IMR-90 (cell line): ENCODE measurements at regions not wholly inside any gene's neighbourhood (a gene's known extent, or its start where the extent isn't known, plus 50 kb on each side); places are given as distances from the start of the nearest gene placed in this dataset.
A peak's percentile ranks its signal among the peaks of the same experiment; 100 is the strongest.

Experiments used
- ATAC-seq: fragments of 200-7000 bp; cut with Tn5 transposase; 2 replicates; pipeline ENCODE4 v1.9.1; 2020; ENCODE audit warnings: low read depth, mild to moderate bottlenecking, moderate library complexity
- BruUV-seq: library from RNA; stranded (reverse); fragments of 400-500 nt; replicated peaks from 2 replicates; lab custom pipeline; 2021; lab: Mats Ljungman, UMichigan
- CTCF ChIA-PET: fragments of 300-600 bp; formaldehyde crosslinking; extraction: SDS; loops from one replicate; lab custom pipeline; 2021; ENCODE audit warnings: antibody characterized with exemption; lab: Yijun Ruan, JAX
- POLR2A ChIA-PET: fragments of 300-600 bp; sonication (Branson Sonifier 250); formaldehyde crosslinking; loops from one replicate; lab custom pipeline; 2022; ENCODE audit warnings: antibody characterized with exemption; ENCODE audit not compliant: unreplicated experiment; lab: Charles Lee
- DNase-seq: peaks from one replicate; pipeline ENCODE4 v3.0.0; 2013
- H2AFZ ChIP-seq: replicated peaks from 2 replicates; pipeline ENCODE3; 2013; ENCODE audit warnings: low read length, mild to moderate bottlenecking; ENCODE audit not compliant: poor library complexity
- H2AK5ac ChIP-seq: 2 replicates; pipeline ENCODE4 v1.6.1; 2013; ENCODE audit warnings: low read depth, low read length, inconsistent platforms
- H2AK9ac ChIP-seq: replicated peaks from 2 replicates; pipeline ENCODE3; 2013; ENCODE audit warnings: mild to moderate bottlenecking, low read depth, low read length, moderate library complexity; ENCODE audit not compliant: poor library complexity
- H2BK120ac ChIP-seq: 2 replicates; pipeline ENCODE4 v1.6.1; 2013; ENCODE audit warnings: low read depth, low read length, inconsistent platforms
- H2BK15ac ChIP-seq: 3 replicates; pipeline ENCODE4 v1.6.1; 2013; ENCODE audit warnings: low read depth, low read length, inconsistent platforms
- H2BK20ac ChIP-seq: 2 replicates; pipeline ENCODE4 v1.6.1; 2013; ENCODE audit warnings: low read depth, mild to moderate bottlenecking, inconsistent platforms, low read length, moderate library complexity
- H2BK5ac ChIP-seq: 2 replicates; pipeline ENCODE4 v1.6.1; 2013; ENCODE audit warnings: mild to moderate bottlenecking, low read depth, low read length, inconsistent platforms; ENCODE audit not compliant: poor library complexity, severe bottlenecking
- H3K14ac ChIP-seq: replicated peaks from 2 replicates; pipeline ENCODE4 v1.6.1; 2013; ENCODE audit warnings: low read depth, low read length, inconsistent platforms
- H3K18ac ChIP-seq: 2 replicates; pipeline ENCODE4 v1.6.1; 2013; ENCODE audit warnings: low read depth, low read length, control low read depth
- H3K23ac ChIP-seq: 2 replicates; pipeline ENCODE4 v1.6.1; 2013; ENCODE audit warnings: low read depth, low read length, inconsistent platforms
- H3K27ac ChIP-seq: 2 replicates; pipeline ENCODE4 v1.5.1; 2013; ENCODE audit warnings: mild to moderate bottlenecking, control low read depth, low read length; ENCODE audit not compliant: insufficient read depth
- H3K27me3 ChIP-seq: 2 replicates; pipeline ENCODE4 v1.6.1; 2013; ENCODE audit warnings: low read length; ENCODE audit not compliant: control insufficient read depth, insufficient read depth
- H3K36me3 ChIP-seq: 2 replicates; pipeline ENCODE4 v1.6.1; 2013; ENCODE audit warnings: low read length, mixed read lengths; ENCODE audit not compliant: control insufficient read depth, insufficient read depth
- H3K4ac ChIP-seq: 2 replicates; pipeline ENCODE4 v1.6.1; 2013; ENCODE audit warnings: low read depth, low read length, inconsistent platforms
- H3K4me1 ChIP-seq: 2 replicates; pipeline ENCODE4 v1.6.1; 2013; ENCODE audit warnings: low read length, mixed read lengths; ENCODE audit not compliant: control insufficient read depth, insufficient read depth
- H3K4me2 ChIP-seq: 2 replicates; pipeline ENCODE4 v1.6.1; 2013; ENCODE audit warnings: low read depth, mild to moderate bottlenecking, control low read depth, low read length, moderate library complexity
- H3K4me3 ChIP-seq: 2 replicates; pipeline ENCODE4 v1.5.1; 2013; ENCODE audit warnings: low read depth, mild to moderate bottlenecking, control low read depth, low read length, moderate library complexity; ENCODE audit not compliant: insufficient read depth
- H3K56ac ChIP-seq: 2 replicates; pipeline ENCODE4 v1.6.1; 2013; ENCODE audit warnings: low read length, inconsistent platforms; ENCODE audit not compliant: insufficient read depth; ENCODE audit errors: extremely low read depth
- H3K79me1 ChIP-seq, 2 experiments: 2 replicates each; pipeline ENCODE4 v1.6.1; 2013; ENCODE audit warnings: low read length in 2 of 2, inconsistent platforms in 1 of 2, low read depth in 1 of 2
- H3K9ac ChIP-seq: 2 replicates; pipeline ENCODE4 v1.6.1; 2013; ENCODE audit warnings: low read depth, low read length, control low read depth
- H3K9me1 ChIP-seq: 2 replicates; pipeline ENCODE4 v1.6.1; 2013; ENCODE audit warnings: low read length, inconsistent platforms; ENCODE audit not compliant: insufficient read depth
- H3K9me3 ChIP-seq: 2 replicates; pipeline ENCODE4 v1.6.1; 2013; ENCODE audit warnings: low read length; ENCODE audit not compliant: control insufficient read depth, insufficient read depth
- H4K20me1 ChIP-seq: 2 replicates; pipeline ENCODE4 v1.6.1; 2013; ENCODE audit warnings: low read length, inconsistent platforms; ENCODE audit not compliant: insufficient read depth
- H4K5ac ChIP-seq: 2 replicates; pipeline ENCODE4 v1.6.1; 2013; ENCODE audit warnings: mild to moderate bottlenecking, low read depth, low read length, control low read depth
- H4K8ac ChIP-seq, 2 experiments: 2 replicates each; pipeline ENCODE4 v1.6.1; 2013; ENCODE audit warnings: low read depth in 2 of 2, low read length in 2 of 2, control low read depth in 1 of 2, inconsistent platforms in 1 of 2
- H4K91ac ChIP-seq: 2 replicates; pipeline ENCODE4 v1.6.1; 2013; ENCODE audit warnings: low read depth, low read length, inconsistent platforms; ENCODE audit not compliant: insufficient read depth
- BHLHE40 ChIP-seq: fragments of 150-350 bp; IDR thresholded peaks from 2 replicates; pipeline ENCODE4 v1.6.1; 2016; ENCODE audit warnings: mild to moderate bottlenecking, low read depth, low read length
- CHD1 ChIP-seq: IDR thresholded peaks from 2 replicates; pipeline ENCODE4 v1.6.1; 2012; ENCODE audit warnings: low read depth, low read length, improper control_type of control experiment
- MXI1 ChIP-seq: IDR thresholded peaks from 2 replicates; pipeline ENCODE4 v1.6.1; 2012; ENCODE audit warnings: low read depth, mild to moderate bottlenecking, low read length, moderate library complexity, borderline replicate concordance
- NFE2L2 ChIP-seq: fragments of 150-350 bp; IDR thresholded peaks from 2 replicates; pipeline ENCODE4 v1.6.1; 2016; ENCODE audit warnings: low read depth, mild to moderate bottlenecking, low read length
- POLR2A ChIP-seq: IDR thresholded peaks from 2 replicates; pipeline ENCODE4 v1.6.1; 2012; ENCODE audit warnings: mild to moderate bottlenecking, low read depth, low read length
- SMC3 ChIP-seq: fragments of 150-350 bp; IDR thresholded peaks from 2 replicates; pipeline ENCODE4 v1.6.1; 2016; ENCODE audit warnings: low read depth, mild to moderate bottlenecking, antibody characterized with exemption, low read length, moderate library complexity
- WGBS, 2 experiments: methylation state at CpG; one replicate each; pipeline versions ENCODE4 v1.1.5 to v1.1.7; 2013; ENCODE audit warnings: missing lambda C conversion rate in 2 of 2; ENCODE audit not compliant: insufficient read length in 1 of 2; ENCODE audit errors: extremely low coverage in 2 of 2; 5-methylcytosine and 5-hydroxymethylcytosine counted together
- dilution Hi-C: fragments of 300-500 bp; cut with HindIII; formaldehyde crosslinking; loops from one replicate; pipeline ENCODE4 v1.14.3; 2018; ENCODE audit warnings: low sequenced_read_pairs; ENCODE audit not compliant: unreplicated experiment
- in situ Hi-C: fragments of 300-500 bp; cut with MboI; formaldehyde crosslinking; loops from 3 replicates; pipeline ENCODE4 v1.14.3; 2019; ENCODE audit warnings: low sequenced_read_pairs, inconsistent platforms, mixed read lengths
- intact Hi-C: fragments of 100-400 bp; cut with micrococcal nuclease; formaldehyde crosslinking; loops from 2 replicates; pipeline ENCODE4 v1.10.0; 2022
- TF ChIP-seq, protein P1 (sequence below): fragments of 150-350 bp; IDR thresholded peaks from 2 replicates; pipeline ENCODE4 v1.6.1; 2017; ENCODE audit warnings: mild to moderate bottlenecking, antibody characterized with exemption, low read length, low read depth

DNA sequence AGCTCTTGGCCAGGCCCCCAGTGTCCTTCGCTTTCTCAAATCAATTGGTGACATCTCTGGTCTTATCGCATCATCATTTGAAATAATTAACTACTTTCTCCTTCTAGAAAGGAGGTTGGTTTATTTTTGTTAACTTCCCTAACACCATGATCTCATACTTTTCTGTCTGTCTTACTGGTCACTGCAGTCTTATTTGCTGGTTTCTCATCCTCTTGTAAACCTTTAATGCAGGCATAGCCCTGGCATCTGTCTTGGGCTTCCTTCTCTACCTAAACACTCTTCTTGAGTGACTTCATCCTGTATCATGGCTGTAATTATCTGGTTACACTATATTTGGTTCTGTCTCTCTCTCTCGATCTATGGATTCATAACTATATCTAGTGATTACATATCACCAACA lies 152.8 kb downstream of the CYSLTR2 start:
- H4K20me1 ChIP-seq = no peaks in the 10 kb centered on the region
- BruUV-seq = no TSS peak
- H4K91ac ChIP-seq = no peak overlapping the region
- H2BK20ac ChIP-seq = peak overlapping the region; percentile 33; the same call in 1 of the 2 replicates
- WGBS, 2 experiments = no CpG with 5 or more reads among the region's 3 CpGs
- intact Hi-C loops (no loop called here), in situ Hi-C loops (no loop called here), dilution Hi-C loops (no loop called here)
- H3K36me3 ChIP-seq = no peaks in the 10 kb centered on the region
- H3K4me1 ChIP-seq = peaks cover 13% of the 10 kb centered on the region
- no peak overlapping the region for H3K4me3 ChIP-seq
- H3K9me1 ChIP-seq = peaks cover 12% of the 10 kb centered on the region
- H3K18ac ChIP-seq = no peak overlapping the region
- no peak overlapping the region for H3K4me2 ChIP-seq
- peak; percentile 83 for DNase-seq
- H3K27ac ChIP-seq = no peak overlapping the region
- no peak overlapping the region for H2AFZ ChIP-seq
- no peak overlapping the region for H4K5ac ChIP-seq
- no peak overlapping the region for H3K9ac ChIP-seq
- H3K4ac ChIP-seq = 0 out of 2 replicates have a peak overlapping the region, but pooled peaks have one; percentile 33
- no peak overlapping the region; a peak in 1 of 4 replicates for H4K8ac ChIP-seq
- no peak overlapping the region for H3K56ac ChIP-seq
- no peak overlapping the region for H2AK9ac ChIP-seq
- H3K9me3 ChIP-seq = no peaks in the 10 kb centered on the region
- H2BK15ac ChIP-seq = peak overlapping the region; percentile 2; the same call in 1 of the 3 replicates
- ChIA-PET CTCF (no interaction called here), POLR2A (no interaction called here)
- H3K14ac ChIP-seq = 0 out of 2 replicates have a peak overlapping the region, but pooled peaks have one; percentile 11
- H2BK120ac ChIP-seq = peak overlapping the region; percentile 45; the same call in 1 of the 2 replicates
- no peaks in the 10 kb centered on the region for H3K79me1 ChIP-seq
- ATAC-seq = peak; percentile 67
- H3K23ac ChIP-seq = no peak overlapping the region
- TF ChIP-seq NFE2L2 = no peak
- no peak for TF ChIP-seq SMC3
- TF ChIP-seq MXI1 = no peak
- TF ChIP-seq BHLHE40 = no peak
- TF ChIP-seq, protein P1, sequence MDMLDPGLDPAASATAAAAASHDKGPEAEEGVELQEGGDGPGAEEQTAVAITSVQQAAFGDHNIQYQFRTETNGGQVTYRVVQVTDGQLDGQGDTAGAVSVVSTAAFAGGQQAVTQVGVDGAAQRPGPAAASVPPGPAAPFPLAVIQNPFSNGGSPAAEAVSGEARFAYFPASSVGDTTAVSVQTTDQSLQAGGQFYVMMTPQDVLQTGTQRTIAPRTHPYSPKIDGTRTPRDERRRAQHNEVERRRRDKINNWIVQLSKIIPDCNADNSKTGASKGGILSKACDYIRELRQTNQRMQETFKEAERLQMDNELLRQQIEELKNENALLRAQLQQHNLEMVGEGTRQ = no peak
- no peak for TF ChIP-seq POLR2A
- no peak for TF ChIP-seq CHD1
- no peak overlapping the region for H2BK5ac ChIP-seq
- H3K27me3 ChIP-seq = no peaks in the 10 kb centered on the region
- no peak overlapping the region; the same call in 1 of the 2 replicates for H2AK5ac ChIP-seq
